IPS-18a (cell line): ENCODE measurements at regions not wholly inside any gene's neighbourhood (a gene's known extent, or its start where the extent isn't known, plus 50 kb on each side); places are given as distances from the start of the nearest gene placed in this dataset.

Experiments
- H3K27ac ChIP-seq: one replicate; pipeline ENCODE4 v1.5.1; 2013; ENCODE audit warnings: low read length
- H3K27me3 ChIP-seq: one replicate; pipeline ENCODE4 v1.6.1; 2013; ENCODE audit warnings: mild to moderate bottlenecking, low read length; ENCODE audit not compliant: control insufficient read depth, insufficient read depth
- H3K36me3 ChIP-seq: one replicate; pipeline ENCODE4 v1.6.1; 2013; ENCODE audit warnings: low read depth, low read length; ENCODE audit not compliant: control insufficient read depth
- H3K4me1 ChIP-seq: one replicate; pipeline ENCODE4 v1.6.1; 2013; ENCODE audit warnings: low read depth, low read length; ENCODE audit not compliant: control insufficient read depth
- H3K4me3 ChIP-seq: one replicate; pipeline ENCODE4 v1.5.1; 2013; ENCODE audit warnings: low read length
- H3K9ac ChIP-seq: one replicate; pipeline ENCODE4 v1.6.1; 2013; ENCODE audit warnings: mild to moderate bottlenecking, low read length, moderate library complexity
- H3K9me3 ChIP-seq: one replicate; pipeline ENCODE4 v1.6.1; 2013; ENCODE audit warnings: low read depth, low read length; ENCODE audit not compliant: control insufficient read depth

DNA sequence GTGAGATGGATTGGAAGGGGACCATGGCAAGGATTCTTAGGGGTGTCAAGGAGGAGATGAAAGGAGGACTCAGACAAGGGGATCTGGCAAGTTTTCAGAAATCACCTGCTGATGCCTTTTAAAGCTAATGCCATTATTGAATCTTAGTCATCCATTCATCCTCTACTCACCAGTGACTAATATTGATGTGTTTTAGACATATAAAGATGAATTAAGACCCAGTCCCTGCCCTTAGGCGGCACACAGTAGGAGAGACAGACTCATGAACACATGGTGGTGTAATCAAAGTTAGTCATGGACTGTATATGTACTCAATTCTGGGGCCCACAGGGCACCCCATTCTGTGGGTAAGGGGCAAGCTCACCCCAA lies 56.5 kb upstream of the ATL2 start:
- Histone ChIP-seq H3K9ac (no peak overlapping the region), H3K27ac (no peak overlapping the region), H3K4me1 (peaks cover 28% of the 10 kb centered on the region), H3K9me3 (no peaks in the 10 kb centered on the region), H3K36me3 (no peaks in the 10 kb centered on the region), H3K4me3 (no peak overlapping the region), H3K27me3 (no peaks in the 10 kb centered on the region)

DNA sequence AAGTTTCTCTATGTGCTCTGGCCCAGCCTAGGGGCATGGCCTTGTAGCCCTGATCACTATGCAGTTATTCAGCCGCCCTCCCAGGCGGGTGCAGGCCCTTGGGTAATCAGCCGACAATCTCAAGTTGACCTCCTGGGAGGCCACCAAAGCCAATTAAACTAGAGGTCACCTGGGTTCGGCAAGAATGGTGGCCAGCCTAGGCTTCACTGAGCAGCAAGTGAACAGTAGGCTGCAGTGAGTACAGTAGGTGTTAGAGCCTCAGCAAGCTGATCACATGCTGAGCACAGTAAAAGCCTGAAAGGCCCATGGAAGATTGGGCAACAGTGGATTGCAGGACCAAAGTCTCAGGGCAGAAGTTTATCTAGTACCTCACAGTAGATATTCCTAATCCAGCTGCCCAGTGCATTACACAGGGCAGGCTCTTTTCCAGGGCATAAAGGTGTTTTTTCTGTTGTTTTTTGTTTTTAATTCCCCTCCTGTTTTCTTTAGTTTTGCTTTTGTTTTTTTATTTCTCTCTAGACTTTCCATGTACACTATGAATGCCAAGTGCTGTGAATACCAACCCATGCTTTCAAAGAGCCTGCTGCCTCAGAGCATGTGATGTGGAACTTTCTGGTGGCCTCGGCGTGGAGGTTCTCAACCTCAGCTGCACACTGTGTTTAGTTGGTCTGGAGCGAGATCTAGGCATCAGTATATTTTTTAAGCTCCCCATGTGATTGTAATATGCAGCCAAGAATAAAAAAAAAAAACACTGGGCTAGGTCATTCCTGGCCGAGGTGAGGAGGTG lies 55.9 kb upstream of the ATL2 start:
- H3K9me3 ChIP-seq, result no peaks in the 10 kb centered on the region
- H3K9ac ChIP-seq, result no peak overlapping the region
- H3K27me3 ChIP-seq, result no peaks in the 10 kb centered on the region
- H3K4me1 ChIP-seq, result peaks cover 24% of the 10 kb centered on the region
- H3K27ac ChIP-seq, result no peak overlapping the region
- no peak overlapping the region for H3K4me3 ChIP-seq
- no peaks in the 10 kb centered on the region for H3K36me3 ChIP-seq

GRCh38 chr2:38430597-38431207 lies 53.6 kb upstream of the ATL2 start:
- H3K27ac ChIP-seq, result no peak overlapping the region
- H3K36me3 ChIP-seq, result no peaks in the 10 kb centered on the region
- H3K4me3 ChIP-seq, result no peak overlapping the region
- H3K27me3 ChIP-seq, result no peaks in the 10 kb centered on the region
- no peak overlapping the region for H3K9ac ChIP-seq
- no peaks in the 10 kb centered on the region for H3K9me3 ChIP-seq
- H3K4me1 ChIP-seq, result peaks cover 27% of the 10 kb centered on the region

- Histone ChIP-seq H3K4me1 (peaks cover 27% of the 10 kb centered on the region), H3K36me3 (no peaks in the 10 kb centered on the region), H3K27ac (no peak overlapping the region), H3K9ac (no peak overlapping the region), H3K27me3 (no peaks in the 10 kb centered on the region), H3K4me3 (no peak overlapping the region), H3K9me3 (no peaks in the 10 kb centered on the region)
These were observed 53.1 kb upstream of the ATL2 start for GRCh38 chr2:38430196-38430595.

DNA sequence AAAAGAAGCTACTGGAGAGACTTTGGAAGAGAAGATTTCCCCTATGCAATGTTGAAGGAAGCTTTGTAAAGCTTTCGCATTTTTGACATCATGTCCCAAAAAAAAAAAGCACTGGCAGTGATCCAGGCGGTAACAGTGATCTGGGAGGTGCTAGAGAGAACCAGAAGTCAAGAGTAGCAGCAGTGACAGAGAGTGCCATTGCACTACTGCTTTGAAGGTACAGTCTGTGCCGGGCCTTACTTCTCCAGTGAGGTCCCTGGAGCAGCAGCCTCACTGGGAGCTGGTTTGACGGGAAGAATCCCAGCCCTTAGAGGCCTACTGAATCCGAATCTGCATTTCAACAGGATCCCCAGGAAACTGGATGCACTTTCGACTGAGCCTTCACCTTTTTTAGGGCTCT lies 50.9 kb upstream of the ATL2 start:
- Histone ChIP-seq H3K4me1 (peaks cover 25% of the 10 kb centered on the region), H3K9me3 (no peaks in the 10 kb centered on the region), H3K9ac (no peak overlapping the region), H3K4me3 (no peak overlapping the region), H3K27ac (no peak overlapping the region), H3K27me3 (no peaks in the 10 kb centered on the region), H3K36me3 (no peaks in the 10 kb centered on the region)

DNA sequence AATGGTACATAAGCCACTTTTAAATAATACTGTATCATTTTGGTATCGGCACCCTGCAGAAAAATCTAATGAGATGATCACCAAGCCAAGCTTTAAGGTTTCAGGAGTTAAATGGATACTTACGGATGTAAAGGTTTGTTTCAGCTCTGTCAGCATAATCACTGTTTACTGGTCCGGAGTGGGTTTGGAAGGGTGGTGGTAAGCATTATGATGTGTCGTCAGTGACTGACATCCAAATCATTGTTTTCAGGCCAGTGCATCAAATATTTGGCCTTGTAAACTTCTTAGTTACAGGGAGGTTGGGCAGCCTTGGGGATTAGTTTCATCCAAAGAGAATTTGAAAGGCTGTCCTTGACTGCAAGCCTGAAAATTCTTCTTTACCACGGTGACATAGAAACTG lies 50.0 kb upstream of the ATL2 start:
- H3K4me1 ChIP-seq, result peaks cover 16% of the 10 kb centered on the region
- H3K4me3 ChIP-seq, result no peak overlapping the region
- no peaks in the 10 kb centered on the region for H3K9me3 ChIP-seq
- no peak overlapping the region for H3K9ac ChIP-seq
- H3K27me3 ChIP-seq, result no peaks in the 10 kb centered on the region
- no peaks in the 10 kb centered on the region for H3K36me3 ChIP-seq
- H3K27ac ChIP-seq, result no peak overlapping the region
